HG02973 (cell line): ENCODE measurements at regions not wholly inside any gene's neighbourhood (a gene's known extent, or its start where the extent isn't known, plus 50 kb on each side); places are given as distances from the start of the nearest gene placed in this dataset.

Experiments used
- ATAC-seq: cut with Tn5 transposase; IDR thresholded peaks from one replicate; pipeline ENCODE4 v1.9.1; 2021; ENCODE audit warnings: moderate library complexity; ENCODE audit not compliant: unreplicated experiment

DNA sequence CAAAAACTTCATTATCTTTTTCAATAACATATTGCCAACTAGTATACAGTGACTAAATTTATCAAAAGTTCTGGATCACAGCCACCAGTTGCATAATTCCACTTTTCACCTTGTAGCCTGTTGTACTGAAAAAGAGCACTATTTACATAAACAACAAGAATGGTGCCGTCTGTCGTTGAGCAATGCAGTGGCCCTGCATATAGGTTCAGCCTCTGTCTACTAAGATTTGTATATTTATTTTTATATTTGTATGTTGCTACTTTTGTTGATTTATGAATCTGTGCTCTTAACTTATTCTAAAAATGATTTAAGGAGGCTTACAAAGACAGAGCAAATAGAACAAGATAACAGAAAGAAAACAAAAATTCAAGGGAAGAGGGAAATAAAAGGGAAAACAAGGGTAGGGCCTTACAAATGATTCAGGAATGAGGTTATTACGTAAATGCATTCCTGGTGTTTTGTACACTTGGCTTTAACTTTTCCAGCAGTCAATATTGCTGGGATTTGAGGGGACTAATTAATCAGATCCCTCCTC is 257.6 kb upstream of the STT3B start:
- ATAC-seq = no peak

- no peak for ATAC-seq
Observed at GRCh38 chr3:31275583-31275982, 257.1 kb upstream of the STT3B start.

DNA sequence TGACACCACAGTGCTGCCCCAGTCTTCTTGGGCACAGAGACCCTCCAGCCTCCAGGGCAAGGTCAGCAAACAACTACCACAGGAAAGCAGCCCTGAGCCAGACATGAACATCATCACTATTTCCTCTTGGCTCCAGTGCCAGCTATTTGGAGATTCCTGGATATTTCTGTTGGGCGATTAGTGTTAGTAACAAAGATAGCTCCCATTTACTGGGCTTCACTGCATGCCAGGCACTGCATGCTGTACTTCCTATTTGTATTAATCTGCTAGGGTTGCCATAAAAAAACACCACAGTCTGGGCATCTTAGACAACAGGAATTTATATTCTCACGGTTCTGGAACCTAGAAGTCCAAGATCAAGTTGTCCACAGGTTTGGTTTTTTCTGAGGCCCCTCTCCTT is 255.1 kb upstream of the STT3B start:
- no peak for ATAC-seq

DNA sequence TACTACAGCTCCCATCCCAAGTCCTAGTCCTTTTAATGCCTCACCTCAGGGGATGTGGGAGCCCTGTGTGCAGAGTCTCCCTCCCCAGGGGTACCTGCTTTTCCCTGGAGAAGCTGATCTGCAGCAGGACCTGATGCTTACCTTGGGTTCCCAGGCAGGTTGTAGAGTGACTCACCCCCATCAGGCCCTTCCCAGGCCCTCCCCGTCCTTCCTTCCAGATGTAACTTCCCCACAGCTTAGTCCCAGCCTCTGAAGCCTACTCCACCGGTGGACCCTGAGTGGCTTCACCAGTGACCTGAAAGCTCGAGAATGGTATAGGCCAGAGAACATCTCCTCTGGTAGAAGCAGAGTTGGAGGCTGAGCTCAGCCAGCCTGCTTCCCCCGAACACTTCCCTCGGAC is 254.2 kb upstream of the STT3B start:
- ATAC-seq = no peak

- no peak for ATAC-seq
Observed at GRCh38 chr3:31284776-31285175, 247.9 kb upstream of the STT3B start.

- ATAC-seq = no peak
Observed at GRCh38 chr3:31285833-31286486, 246.8 kb upstream of the STT3B start.

GRCh38 chr3:31288224-31288623 is 244.5 kb upstream of the STT3B start:
- ATAC-seq = no peak

- ATAC-seq = no peak
Observed at GRCh38 chr3:31288641-31289100, 244.1 kb upstream of the STT3B start.

DNA sequence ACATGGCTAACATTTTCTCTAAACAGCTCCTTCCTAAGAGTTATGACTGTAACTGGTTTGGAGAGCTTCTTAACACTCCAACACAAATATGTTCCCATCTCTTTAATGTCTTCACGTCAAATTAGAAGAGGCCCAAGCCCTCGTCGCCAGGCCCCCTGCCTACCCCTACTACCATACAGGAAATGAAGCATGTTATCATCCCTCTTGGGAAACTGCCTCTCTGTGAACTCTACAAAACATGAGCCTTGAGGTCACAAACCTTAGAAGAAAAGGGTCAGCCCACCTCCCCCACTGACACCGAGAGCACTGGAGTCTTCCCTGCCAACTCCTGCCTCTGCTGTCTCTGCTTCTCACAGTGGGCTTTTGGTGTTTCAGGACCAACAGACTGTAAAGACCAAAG is 243.1 kb upstream of the STT3B start:
- ATAC-seq = no peak

- ATAC-seq = no peak
Observed at GRCh38 chr3:31290046-31290445, 242.7 kb upstream of the STT3B start.

DNA sequence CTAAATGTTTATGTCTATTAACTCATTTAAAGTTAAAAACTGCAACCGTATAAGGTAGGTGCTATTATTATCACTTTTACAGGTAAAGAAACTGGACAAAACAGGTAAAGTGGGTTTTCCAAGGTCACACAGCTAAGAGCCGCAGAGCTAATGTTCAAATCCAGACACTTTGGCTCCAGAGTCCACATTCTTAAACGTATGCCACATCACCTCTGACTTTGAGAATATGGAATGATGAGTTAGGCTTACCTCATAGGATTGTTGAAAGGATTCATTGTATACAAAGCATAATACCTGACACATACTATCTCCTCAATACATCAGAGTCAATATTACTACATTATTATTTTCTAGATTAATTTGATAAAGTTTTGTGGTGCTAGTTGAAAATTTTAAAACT is 240.9 kb upstream of the STT3B start:
- no peak for ATAC-seq

- ATAC-seq = no peak
Observed at GRCh38 chr3:31294430-31295149, 238.1 kb upstream of the STT3B start.

GRCh38 chr3:31295150-31295765 is 237.5 kb upstream of the STT3B start:
- no peak for ATAC-seq

- ATAC-seq = no peak
Observed at GRCh38 chr3:31297726-31298298, 234.9 kb upstream of the STT3B start.

DNA sequence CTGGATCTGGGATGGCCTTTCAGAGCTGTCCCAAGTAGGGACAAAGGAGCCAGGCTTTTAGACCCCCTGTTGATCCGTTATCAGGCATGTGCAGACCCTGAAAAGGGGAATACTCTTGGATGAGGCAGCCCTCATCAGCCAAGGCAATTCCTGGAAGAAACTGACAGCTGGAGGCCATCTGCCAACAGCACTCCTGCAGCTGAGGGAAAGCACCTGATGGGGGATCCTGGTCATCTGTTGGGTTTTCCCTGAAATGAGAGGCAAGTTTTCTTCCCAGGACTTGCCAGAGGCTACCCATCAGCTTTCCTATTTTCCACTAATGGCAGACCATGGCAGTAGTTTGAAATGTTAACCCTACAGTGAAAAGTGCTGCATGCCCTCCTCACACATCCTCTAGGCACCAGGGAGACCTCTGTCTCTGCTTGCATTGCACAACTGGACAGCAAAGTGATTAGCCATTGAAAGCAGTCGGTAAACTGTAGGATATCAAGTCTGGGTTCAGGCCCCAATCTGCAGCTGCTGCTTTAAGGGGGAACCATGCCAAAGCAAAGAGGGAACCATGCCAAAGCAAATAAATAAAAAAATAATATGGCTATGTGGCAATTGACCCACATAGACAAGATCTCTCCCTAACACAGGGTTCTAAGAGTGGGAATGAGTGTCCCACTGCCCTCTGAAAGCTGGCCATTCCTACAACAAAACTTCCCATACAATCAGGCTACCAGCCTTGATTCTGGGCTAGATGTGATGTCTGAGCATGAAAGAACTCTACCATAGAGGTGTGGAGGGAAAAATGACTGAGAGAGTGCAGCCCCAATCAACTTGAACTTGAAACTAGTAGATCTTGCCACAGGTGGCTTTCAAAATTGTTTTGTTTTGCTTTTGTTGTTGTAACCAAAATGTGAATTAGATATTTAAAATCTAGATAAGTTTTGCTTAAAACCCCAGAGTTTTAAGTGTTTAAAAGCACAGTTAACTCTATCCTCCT is 232.0 kb upstream of the STT3B start:
- ATAC-seq = no peak

- ATAC-seq = no peak
Observed at GRCh38 chr3:31302343-31302742, 230.4 kb upstream of the STT3B start.

GRCh38 chr3:31305340-31305739 is 227.4 kb upstream of the STT3B start:
- ATAC-seq = no peak

- ATAC-seq = no peak
Observed at GRCh38 chr3:31307131-31307785, 225.5 kb upstream of the STT3B start.

DNA sequence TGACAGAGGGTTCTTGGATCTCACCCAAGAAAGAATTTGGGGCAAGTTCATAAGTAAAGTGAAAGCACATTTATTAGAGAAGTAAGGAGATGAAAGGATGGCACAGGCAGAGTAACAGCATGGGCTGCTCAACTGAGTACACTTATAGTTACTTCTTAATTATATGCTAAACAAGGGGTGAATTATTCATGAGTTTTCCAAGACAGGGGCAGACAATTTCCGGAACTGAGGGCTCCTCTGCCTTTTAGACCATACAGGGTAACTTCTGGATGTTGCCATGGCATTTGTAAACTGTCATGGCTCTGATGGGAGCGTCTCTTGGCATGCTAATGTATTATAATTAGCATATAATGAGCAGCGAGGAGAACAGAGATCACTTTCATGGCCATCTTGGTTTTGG is 221.2 kb upstream of the STT3B start:
- no peak for ATAC-seq

DNA sequence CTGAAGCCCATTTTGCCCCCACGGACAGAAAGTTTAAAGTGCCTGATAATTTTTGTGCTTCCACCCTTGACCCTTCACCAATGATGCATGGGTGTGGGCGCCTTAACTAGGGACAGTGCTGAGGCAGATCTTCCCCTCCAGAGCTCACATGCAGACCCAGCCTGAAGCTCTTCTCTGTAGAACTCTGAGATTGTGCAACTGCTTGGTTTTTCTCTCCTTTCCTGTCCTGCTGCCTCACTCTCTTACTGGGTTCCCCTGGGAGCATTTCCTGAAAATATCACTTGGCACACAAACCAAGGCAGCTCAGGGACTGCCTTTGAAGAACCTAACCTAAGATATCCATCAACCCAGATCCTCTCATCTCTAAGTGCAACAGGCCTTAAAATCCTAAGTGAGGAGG is 220.3 kb upstream of the STT3B start:
- ATAC-seq = no peak
